Spleen (tissue), 7 donors: ENCODE measurements at regions not wholly inside any gene's neighbourhood (a gene's known extent, or its start where the extent isn't known, plus 50 kb on each side); places are given as distances from the start of the nearest gene placed in this dataset.

Experiments
- CTCF ChIP-seq, 11 experiments: fragments of 200-600 bp in 7 of 11; fragments of 450-650 bp in 4 of 11; sonication (generic) in 4 of 11; IDR thresholded peaks in 8 of 11; conservative IDR thresholded peaks in 3 of 11; 1 replicate in 7 of 11; 2 replicates in 4 of 11; pipeline versions ENCODE4 v1.4.0 to v1.8.0; 2016 to 2021; ENCODE audit warnings: antibody characterized with exemption in 11 of 11, inconsistent platforms in 4 of 11, mild to moderate bottlenecking in 1 of 11
- POLR2A ChIP-seq, 3 donors: fragments of 450-650 bp; IDR thresholded peaks; one replicate each; pipeline ENCODE4 v1.5.1; 2017; ENCODE audit warnings: antibody characterized with exemption in 3 of 3, mild to moderate bottlenecking in 1 of 3
- POLR2AphosphoS5 ChIP-seq, 3 donors: sonication (generic); formaldehyde crosslinking; IDR thresholded peaks; one replicate each; pipeline ENCODE4 v1.5.1; 2017; ENCODE audit warnings: antibody characterized with exemption in 3 of 3
- donor health status: DM: no; HTN: no; CAD: no; lungs with moderate emphysema.
- donor health status: DM: no; HTN: no; CAD: no.
- donor health status: DM: no; HTN: no; CAD: no.

DNA sequence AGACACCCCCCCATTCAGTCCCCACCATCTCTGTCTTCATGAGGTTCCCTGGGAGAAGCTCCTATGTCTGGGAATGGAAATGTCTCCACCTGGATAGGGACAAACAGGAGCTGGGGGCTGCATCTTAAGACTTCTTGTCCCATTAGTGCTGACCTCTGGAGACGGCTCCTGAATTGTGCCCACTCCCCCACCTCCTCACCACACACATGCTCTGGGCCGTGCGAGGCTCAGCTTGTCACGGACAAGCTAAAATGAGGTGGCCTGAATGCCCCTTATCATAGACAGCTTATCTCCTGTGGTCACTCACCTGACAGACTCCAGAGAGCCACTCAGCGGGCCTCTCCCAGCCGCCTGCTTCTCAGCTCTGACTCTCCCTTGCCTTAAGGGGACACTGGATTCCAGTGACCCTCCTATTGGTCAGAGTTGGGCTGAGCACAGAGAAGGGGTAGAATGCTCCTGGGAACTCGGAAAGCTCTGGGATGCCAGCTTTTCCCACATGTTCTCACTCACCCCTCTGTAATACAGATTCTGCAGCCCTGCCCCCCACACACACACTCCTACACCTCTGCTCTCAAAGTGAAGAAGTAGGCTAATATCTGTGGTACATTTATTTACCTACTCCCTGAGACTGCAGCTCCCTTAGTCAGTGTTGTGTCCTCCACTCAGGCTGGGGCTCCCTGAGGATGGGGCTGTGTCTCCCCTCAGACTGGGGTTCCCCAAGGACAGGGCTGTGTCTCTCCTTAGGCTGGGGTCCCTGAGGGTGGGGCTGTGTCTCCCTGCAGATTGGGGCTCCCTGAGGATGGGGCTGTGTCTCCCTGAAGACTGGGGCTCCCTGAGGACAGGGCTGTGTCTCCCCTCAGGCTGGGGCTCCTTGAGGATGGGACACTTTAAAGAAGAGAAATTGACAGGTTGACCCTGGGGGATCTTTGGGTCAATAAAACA, 167.5 kb downstream of the VEGFA start:
- TF ChIP-seq CTCF (IDR thresholded peaks at IDR 0.05 in 8 of 11, conservative IDR thresholded peaks at IDR 0.05 in 3 of 11): no peak
- no peak for TF ChIP-seq POLR2A (IDR thresholded peaks at IDR 0.05)
- TF ChIP-seq POLR2AphosphoS5 (IDR thresholded peaks at IDR 0.05): no peak
